Effector CD4-positive, alpha-beta T cell (primary cell): ENCODE measurements at regions not wholly inside any gene's neighbourhood (a gene's known extent, or its start where the extent isn't known, plus 50 kb on each side); places are given as distances from the start of the nearest gene placed in this dataset.

ENCODE experiments used
- DNase-seq: peaks from one replicate; pipeline ENCODE4 v3.0.0-alpha.2; 2020

DNA sequence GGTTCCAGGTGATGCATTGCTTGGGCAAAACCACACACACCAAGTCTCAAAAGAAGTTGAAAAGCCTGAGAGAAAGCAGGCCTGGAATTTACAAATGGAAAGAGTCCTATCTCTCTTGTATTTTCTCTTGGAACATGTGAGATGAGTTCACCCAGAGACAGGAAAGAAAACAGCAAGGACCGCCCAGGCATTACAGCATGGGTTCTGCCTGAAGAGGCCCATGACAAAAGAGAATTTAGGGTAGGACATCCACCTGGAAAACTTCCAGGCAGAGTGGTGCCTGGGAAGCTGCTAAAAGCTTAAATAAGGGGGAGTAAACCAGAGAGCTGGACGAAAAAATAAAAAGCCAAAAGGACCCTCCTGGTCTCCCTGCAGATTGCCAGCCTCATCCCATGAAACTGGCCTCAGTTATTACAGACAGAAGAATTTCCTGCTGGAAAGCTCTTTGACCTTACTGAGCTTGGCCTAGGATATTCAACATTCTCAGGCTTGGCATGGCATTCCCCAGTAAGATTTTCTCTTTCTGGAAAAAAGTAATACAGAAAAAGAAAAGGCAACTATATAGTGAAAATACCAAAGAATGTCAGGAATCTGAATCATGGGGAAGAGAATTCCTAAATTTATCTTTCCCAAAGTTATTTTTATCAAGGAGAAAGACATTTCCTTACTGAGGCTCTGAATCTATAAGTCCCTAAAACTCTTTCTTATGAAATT lies 121.3 kb upstream of the NUDT4 start:
- no peak for DNase-seq

- DNase-seq: no peak
Measured at GRCh38 chr12:93261505-93262094, 116.1 kb upstream of the NUDT4 start.

- no peak for DNase-seq
Measured at GRCh38 chr12:93272997-93273396, 104.7 kb upstream of the NUDT4 start.

DNA sequence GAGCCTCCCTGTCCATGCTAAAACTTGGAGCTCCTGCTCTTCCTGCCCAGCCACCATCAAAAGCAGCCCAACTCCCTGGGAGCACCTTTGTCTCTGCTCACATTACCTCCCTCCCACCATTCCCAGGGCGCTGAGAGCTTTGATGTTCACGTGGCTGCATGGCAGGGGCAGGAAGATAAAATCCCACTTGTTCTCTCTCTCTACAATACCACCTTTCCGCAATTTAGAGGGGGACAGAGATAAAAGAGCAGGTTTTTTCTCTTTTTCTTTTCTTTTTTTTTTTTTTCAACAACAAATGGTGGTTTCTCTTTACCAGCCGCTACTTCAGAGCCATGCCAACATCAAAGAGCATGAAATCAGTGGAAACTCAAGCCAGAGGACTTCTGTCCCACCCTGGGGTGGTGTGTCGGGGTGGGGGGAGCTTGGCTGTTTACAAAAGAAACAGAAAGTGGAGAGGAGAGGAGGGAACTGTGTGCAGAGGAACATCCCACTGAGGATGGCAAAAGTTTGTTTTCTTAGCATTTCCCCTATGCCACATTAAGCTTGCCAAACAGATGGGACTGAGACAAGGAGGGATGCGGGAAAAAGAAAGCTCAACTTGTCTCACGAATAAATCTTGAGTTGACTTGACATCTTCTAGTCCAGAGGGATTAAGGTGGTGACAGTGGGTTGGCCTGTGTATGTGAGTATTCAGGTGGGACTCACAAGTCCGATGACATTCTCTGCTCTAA lies 103.7 kb upstream of the NUDT4 start:
- DNase-seq: no peak

GRCh38 chr12:93274937-93275336 lies 102.8 kb upstream of the NUDT4 start:
- DNase-seq: no peak

DNA sequence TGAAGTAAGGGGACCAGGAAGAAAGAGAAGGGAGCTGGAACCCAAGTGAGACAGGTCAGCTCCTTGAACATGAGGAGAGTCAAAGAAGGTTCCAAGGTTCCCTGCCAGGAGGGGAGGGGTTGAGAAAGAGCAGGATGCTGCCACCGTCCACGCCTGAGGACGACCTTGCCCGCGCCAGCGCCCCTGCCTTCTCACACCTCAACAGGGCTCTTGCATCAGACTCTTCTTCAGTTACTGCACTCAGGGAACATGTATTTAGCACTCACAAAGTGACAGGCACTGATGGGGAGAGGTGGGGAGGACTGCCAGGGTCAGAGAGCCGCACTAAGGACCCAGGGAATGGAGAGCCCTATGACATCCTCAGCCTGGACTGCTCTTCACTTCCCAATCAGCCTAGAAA lies 102.1 kb upstream of the NUDT4 start:
- no peak for DNase-seq

GRCh38 chr12:93279565-93280412 lies 97.9 kb upstream of the NUDT4 start:
- DNase-seq: no peak

GRCh38 chr12:93287149-93287548 lies 90.6 kb upstream of the NUDT4 start:
- DNase-seq: no peak

GRCh38 chr12:93288626-93289025 lies 89.1 kb upstream of the NUDT4 start:
- no peak for DNase-seq

DNA sequence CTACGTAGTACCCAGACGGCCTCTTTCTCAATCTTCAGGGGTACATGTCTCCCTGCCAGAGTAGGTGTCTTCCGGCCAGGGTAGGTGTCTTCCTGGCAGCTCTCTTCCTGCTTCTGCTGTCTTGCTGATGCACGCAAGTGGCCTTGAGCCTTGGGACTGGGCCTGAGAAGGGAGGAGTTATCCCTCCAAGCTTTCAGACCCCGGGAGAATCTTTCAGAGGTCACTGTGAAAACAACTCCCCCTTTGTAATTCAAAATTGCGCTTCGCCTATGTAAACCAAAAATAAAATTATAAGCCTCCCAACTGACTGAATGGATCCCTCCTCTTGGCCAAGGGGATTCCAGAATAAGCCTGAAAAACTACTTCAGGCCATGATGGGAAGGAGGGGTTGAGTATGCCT lies 87.3 kb upstream of the NUDT4 start:
- no peak for DNase-seq

DNA sequence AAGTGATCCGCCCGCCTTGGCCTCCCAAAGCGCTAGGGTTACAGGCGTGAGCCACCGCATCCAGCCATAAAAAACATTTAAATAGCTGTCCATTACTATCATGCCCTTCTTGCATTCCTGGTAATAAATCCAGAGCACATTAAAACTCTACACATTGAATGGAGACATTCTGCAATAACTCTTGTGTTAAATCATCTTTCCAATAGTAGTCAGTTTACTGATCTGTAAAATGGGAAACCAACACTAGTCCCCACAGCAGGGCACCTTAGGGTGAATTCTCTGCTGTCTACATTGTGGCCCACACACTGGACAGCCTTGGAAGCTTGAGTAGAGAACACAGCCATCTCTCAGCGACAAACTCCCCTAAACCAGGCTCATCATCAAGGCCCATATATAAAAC lies 85.5 kb upstream of the NUDT4 start:
- DNase-seq: no peak

DNA sequence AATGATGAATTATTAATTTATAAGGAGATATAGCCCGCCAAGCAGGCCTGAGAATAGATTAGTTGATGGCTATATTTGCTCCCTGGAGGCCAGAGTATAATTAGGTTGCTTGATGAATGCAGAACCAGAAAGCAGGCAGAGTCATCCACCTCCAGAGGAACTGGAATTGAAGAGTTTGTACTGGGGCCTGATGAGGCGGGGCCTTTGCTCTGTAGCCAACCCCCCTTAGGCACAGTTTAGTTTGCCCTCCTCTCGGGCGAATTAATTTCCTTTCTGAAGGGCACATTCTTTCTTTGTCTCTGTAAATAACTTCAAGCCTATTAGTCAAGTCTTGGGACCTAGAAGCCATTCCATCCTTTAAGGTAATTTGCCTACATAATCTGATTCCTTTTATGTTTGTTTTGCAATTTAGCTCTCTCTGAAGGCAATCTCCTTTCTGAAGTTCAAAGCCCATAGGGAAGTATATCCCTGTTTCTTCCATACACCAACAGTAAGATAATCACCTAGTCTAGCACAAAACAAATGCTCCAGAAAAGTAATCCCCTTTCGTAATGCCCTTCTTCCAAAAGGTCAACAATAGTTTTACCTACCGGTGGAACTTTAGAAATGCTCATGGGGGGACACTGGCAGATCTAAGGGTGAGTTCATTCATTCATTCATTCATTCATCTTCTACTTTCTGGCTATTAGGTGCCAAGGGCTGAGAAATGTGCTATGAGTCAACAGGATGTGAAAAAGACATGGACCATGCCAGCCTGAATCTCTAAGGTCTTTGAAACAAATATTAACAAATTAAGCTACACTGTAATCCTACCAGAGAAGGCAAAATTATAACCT lies 84.8 kb upstream of the NUDT4 start:
- no peak for DNase-seq

GRCh38 chr12:93297032-93297431 lies 80.7 kb upstream of the NUDT4 start:
- DNase-seq: no peak

DNA sequence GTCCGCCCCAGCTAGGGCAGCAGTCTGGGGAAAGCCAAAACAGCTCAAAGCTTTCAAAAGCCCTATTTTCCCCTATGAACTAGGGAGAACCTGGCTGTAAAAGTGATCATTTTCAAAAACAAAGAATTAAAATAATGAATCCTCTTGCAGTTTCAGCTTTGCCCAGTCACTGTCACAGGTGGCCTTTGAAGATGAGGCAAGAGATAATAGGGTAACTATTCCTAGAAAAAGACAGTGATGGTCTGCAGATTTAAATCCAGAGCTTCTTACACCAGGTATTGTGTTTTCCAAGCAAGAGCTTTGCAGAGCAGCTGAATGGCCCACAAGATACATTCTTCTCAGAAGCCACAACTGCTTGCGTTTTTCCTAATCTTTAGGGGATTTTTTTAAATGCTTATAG lies 80.2 kb upstream of the NUDT4 start:
- DNase-seq: no peak

DNA sequence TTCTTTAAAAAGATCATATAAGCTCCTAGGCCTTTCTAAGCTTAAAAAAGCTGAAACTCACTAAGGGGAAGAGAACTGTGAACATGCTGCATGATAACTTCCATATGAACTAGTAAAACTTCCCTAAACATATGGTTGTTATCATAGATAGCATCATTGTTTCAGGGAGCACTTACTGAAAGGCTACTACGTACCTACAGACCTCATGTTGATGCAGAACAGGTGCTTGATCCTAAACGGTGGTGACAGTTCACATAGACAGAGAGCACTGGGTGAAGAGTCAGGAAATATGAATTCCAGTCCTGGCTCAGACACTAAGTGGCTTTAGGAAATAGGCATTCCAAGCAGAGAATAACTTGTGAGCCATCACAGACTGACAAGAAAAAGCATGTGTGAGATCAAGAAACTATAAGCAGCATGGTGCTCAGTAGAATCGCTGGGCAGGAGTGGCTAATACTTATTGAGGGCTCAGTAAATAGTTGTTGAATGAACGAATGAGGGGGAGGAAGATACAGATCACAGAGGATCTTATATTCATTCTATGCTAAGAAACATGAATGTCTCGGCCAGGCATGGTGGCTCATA lies 78.4 kb upstream of the NUDT4 start:
- DNase-seq: no peak

- no peak for DNase-seq
Measured at GRCh38 chr12:93300611-93301021, 77.1 kb upstream of the NUDT4 start.

GRCh38 chr12:93302331-93303229 lies 75.1 kb upstream of the NUDT4 start:
- no peak for DNase-seq

DNA sequence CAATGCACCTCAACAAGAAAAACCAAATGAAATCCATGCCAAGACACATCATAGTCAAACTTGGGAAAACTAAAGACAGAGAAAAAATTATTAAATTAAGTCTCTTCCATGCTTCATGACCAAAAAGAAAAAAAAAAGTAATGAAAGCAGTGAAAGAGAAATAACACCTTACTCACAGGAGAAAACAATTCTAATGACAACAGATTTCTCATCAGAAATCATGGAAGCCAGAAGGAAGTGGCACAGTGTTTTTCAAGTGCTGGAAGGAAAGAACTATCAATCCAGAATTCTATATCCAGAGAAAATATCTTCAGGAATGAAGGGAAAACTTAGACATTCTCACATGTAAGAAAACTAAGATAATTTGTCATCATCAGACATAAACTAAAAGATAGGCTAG lies 71.1 kb upstream of the NUDT4 start:
- DNase-seq: no peak

GRCh38 chr12:93308281-93308680 lies 69.4 kb upstream of the NUDT4 start:
- no peak for DNase-seq

DNA sequence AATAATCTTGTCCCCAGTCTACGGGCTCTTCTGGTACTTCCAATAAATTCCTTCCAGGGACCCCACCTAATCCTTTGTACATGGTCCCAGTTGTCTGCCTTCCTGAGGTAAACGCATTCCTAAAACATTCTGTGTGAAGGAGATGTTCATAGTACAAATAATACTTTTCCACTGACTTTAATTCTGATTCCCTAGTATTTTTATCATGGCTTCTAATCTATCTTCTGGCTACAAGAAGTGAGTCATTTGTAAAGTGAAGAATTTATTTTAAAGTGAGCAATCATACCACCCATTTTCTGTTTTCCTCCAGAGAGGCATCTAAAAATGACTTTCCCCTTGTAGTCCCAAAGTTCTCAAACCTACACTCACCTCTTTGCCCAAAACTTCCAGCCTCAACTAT lies 65.9 kb upstream of the NUDT4 start:
- no peak for DNase-seq

DNA sequence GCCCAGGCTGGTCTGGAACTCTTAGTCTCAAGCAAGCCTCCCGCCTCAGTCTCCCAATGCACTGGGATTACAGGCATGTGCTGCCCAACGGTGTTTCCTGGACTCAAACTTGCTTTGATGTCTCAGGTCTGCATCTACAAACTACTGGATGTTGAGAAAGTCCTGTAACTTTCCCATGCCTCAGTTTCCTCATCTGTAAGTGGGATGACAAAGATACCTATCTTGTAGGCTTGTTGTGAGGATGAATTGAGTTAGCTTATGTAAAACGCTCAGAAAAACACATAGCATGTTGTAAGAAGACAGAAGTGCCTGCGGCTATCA lies 63.6 kb upstream of the NUDT4 start:
- no peak for DNase-seq
